ENCODE measurements at regions not wholly inside any gene's neighbourhood (a gene's known extent, or its start where the extent isn't known, plus 50 kb on each side); places are given as distances from the start of the nearest gene placed in this dataset.
"Not testable (repeated sequence)": the region's sequence is repeated elsewhere in the genome, so short reads cannot be mapped to it uniquely, and the experiment has no call there.

DNA sequence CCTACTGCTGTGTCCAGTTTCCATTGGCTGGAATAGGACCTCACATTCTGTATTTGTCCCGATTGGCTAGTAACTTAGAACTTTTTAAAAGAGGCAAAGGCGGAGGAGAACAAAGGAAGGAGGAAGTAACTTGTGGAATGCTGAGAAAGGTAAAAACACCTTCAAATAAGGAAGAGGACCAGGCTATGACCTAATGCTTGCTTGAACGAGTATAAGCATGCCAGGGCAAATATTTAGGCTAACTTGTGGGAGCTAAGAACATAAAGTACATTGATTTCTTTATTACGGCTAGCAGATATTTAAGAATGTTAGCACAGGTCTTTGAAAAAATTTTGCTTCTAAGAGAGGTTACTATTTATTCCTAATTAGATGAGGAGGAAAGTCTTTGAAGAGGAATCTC is 214.5 kb upstream of the CENPE start:
- not testable (repeated sequence) for DNase-seq

- DNase-seq, result no peak
These were observed 212.2 kb upstream of the CENPE start for GRCh38 chr4:103410386-103410785.

GRCh38 chr4:103405415-103405814 is 207.3 kb upstream of the CENPE start:
- DNase-seq, result no peak

DNA sequence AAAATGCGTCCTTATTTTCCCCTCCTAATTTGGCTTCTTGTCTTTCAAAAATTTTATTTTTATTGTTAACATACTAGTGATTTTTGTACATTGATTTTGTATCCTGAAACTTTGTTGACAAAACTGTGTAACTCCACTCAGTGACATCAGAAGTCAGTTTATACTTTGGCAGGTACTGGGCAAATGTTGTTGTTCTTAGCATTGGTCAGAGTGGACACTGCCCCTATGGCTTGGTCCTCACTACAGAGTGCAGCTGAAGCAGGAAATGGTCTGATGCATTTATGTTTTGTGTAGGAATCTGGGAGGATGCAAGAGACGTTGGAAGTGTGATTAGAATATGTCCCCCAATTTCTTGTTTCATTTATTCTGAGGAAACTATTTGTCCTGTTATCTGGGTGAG is 205.5 kb upstream of the CENPE start:
- no peak for DNase-seq

GRCh38 chr4:103402198-103402597 is 204.1 kb upstream of the CENPE start:
- DNase-seq, result no peak

- peak; percentile 6 for DNase-seq
These were observed 202.3 kb upstream of the CENPE start for GRCh38 chr4:103400405-103400804.

DNA sequence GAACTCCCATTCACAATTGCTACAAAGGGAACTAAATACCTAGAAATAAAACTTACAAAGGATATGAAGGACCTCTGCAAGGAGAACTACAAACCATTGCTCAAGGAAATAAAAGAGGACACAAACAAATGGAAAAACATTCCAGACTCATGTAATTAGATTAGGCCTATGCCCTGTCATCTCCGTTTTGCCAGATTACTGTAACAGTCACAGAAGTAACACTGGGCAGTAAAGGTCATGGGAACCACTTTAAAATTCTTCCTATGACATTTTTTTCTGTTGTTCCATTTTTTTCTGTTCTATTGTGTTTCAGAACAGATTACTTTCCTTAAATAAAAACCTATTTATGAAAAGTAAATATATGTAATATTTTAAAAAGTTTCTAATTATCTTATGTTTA is 199.4 kb upstream of the CENPE start:
- no peak for DNase-seq

DNA sequence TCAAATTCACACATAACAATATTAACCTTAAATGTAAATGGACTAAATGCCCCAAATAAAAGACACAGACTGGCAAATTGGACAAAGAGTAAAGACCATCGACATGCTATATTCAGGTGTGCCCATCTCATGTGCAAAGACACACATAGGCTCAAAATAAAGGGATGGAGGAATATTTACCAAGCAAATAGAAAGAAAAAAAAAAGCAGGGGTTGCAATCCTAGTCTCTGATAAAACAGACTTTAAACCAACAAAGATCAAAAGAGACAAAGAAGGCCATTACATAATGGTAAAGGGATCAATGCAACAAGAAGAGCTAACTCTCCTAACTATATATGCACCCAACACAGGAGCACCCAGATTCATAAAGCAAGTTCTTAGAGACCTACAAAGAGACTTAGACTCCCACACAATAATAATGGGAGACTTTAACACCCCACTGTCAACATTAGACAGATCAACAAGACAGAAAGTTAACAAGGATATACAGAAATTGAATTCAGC is 189.4 kb upstream of the CENPE start:
- not testable (repeated sequence) for DNase-seq

GRCh38 chr4:103385565-103385964 is 187.4 kb upstream of the CENPE start:
- DNase-seq, result not testable (repeated sequence)

DNA sequence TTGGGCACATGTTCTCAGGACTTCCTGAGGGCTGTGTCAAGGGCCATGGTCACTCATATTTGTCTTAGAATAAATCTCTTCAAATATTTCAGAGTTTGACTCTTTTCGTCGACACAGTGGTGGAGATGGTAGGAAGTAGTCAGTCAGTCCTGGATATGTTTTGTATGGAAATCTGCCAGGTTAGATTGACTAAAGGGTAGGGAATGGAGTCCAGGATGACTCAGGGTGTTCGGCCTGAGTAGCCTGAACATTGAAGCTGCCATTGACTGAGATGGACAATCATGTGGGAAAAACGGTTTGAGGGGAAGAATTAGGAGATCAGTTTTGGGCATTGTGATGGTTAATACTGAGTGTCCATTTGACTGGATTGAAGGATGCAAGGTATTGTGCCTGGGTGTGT is 177.1 kb upstream of the CENPE start:
- no peak for DNase-seq

- DNase-seq, result no peak
These were observed 176.6 kb upstream of the CENPE start for GRCh38 chr4:103374758-103375157.

GRCh38 chr4:103374306-103374705 is 176.2 kb upstream of the CENPE start:
- DNase-seq, result no peak

DNA sequence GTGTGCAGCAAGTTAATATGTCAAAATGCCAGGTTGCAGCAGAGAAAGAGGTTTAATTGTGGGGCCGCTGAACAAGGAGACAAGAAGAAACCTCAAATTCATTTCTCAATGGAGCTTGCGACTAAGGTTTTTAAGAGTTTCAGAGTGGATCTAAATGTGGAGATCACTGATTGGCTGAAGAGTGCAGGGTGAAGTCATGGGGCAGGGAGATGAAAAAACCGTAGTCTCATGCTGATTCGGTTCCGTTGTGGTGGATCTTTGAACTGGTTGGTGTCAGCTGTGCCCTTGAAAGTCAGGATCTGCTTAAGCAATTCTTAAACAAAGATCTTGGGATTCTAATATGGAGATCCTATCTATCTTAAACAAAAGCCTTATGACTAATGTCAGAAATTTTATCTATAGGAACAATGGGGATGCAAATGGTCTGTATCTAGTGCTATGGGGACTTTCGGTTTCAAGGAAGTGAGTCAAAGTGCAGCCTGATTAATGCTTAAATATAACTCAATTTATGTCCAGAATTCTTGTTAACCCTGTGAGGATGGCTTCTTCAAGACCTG is 173.9 kb upstream of the CENPE start:
- DNase-seq, result no peak

- DNase-seq, result no peak
These were observed 172.2 kb upstream of the CENPE start for GRCh38 chr4:103370336-103370735.

DNA sequence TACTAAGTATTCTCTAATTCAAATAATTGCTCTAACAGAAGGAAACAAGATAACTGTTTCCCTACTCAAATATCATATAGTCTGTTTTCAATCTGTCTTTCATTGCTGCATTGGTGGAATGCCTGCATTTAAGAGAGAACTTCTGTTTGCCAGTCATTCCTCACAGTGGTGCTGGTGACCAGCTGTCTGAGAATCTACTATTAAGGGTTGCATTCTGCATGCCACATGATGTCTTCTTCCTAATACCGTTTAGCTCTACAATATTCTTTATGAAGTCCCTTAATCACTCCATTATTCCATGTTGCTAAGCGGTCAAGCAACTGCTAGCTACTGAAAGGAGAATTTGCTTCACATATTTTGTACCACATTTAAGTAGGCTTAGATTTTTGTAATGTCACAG is 167.1 kb upstream of the CENPE start:
- no peak for DNase-seq

DNA sequence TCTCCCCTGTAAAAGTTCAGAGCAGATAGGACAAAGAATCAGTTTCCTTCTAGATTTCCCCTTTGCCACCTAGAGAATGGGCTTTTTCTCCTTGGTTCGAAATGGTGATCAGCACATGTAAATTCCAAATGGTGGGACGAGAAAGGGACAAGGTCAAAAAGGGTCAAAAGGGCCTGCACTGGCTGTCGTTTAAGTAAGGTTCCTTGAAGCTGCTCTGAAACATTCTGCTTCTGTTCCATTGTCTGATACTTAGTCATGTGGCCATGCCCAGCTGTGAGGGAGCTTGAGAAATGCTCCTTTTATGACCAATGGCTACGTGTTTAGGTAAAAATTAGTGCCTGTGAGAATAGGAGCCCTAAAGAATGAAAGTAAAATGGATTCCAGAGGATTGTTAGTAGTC is 165.9 kb upstream of the CENPE start:
- DNase-seq, result no peak

DNA sequence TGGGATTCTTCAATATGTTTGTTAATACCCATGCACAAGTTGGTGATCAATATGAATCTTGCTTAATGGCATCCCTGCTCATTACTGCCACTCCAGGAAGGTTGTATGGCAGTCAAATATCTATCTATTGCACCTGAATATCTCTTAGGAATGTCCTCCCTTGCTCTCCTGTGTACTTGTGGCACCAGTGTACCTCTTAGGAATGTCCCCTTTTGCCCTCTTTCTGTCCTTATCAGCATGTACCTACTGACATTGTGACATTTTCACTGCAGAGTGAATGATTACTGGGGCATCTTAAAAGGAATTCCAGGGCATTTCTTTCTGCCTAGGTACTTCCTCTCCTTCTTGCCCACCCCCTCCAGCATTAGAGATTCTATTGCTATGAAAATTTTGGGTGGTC is 163.8 kb upstream of the CENPE start:
- no peak for DNase-seq

GRCh38 chr4:103359900-103360299 is 161.8 kb upstream of the CENPE start:
- no peak for DNase-seq

GRCh38 chr4:103354006-103354405 is 155.9 kb upstream of the CENPE start:
- no peak for DNase-seq

DNA sequence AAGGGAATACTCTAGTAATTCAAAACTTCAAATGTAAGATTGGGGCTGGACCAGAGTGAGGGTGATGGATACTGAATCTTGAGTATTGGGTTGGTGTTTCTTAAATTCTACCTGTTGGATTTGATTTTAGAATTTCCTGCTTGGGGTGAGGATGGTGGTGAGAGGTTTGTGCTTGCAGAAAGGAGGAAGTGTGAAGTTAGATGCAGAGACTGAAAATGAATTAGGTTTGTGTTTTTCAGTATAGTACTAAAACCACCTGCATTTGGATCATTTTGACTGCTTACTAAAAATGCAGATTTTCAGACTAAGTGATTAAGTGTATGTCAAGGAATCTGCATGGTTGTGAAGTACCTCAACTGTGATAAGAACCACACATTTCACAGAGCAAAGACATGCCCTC is 131.5 kb upstream of the CENPE start:
- DNase-seq, result no peak

- DNase-seq, result no peak
These were observed 126.7 kb upstream of the CENPE start for GRCh38 chr4:103324811-103325210.

DNA sequence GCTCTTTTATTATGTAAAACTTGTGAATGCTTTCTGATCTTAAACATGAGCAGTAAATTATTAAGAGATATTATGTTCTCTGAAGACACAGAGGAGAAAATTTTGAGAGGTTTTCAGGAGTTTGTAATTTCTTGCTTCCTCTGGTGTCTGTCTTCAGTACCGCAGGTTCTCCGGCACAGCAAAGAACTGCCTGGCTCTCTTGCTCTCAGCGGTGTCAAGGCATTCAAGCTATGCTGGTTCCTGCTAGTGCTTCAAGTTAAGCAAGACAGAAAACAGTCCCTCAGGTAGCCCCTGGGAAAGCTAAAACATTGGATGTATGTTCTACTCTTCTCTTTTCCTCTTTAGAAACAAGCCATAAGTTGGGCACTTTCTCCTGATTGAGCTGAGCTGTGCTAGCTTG is 120.2 kb upstream of the CENPE start:
- DNase-seq, result no peak

DNA sequence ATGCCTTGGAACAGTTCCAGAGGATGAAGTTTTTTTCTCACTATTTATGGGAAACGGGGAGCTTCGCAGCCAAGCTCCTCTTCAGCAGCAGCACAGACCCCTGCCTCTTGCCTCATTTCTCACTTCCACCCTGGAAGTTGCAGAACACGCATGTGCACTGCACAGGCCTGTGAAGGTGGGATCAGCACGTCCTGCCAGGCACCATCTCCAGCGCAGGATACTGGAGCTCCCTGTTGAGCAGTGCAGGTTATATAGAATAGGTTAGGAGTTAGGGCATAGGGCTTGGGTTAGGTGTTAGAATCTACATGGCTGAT is 110.1 kb upstream of the CENPE start:
- DNase-seq, result no peak

DNA sequence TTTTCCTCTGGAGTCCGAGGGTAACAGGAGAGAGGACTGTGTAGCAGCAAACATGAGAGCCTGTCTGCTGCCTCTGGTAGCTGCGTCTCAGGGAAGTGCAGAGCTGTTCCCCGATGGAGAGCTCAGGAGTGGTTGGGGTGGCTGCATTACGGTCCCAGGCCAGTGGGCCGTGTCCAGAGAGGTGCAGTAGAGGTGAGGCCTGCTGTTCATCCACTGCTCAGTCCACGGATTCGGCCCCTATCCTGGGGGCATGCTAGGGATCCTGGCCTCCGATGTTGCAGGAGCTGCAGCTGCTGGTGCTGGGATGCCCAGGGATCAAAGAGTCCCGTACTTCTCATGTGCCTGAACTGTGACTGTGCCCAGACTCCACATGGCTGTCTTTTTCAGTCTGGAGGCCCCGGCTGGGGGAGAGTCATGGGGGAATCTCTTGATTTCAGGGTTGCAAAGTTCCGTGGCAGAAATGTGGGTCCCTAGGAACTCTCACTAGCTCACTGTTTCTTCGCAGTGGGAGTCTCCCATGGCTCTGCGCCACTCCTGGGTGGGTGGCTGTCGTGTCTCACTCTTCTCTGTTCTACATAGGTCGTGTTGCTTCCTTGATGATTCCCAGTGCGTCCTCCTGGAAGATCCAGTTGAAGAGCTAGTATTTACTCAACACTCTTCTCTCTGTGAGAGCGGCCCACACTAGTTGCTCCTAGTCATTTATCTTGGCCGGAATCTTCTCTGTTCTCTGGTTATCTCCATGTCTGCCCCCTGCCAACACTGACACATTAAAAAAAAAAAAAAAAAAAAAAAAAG is 109.5 kb upstream of the CENPE start:
- no peak for DNase-seq

- peak; percentile 2 for DNase-seq
These were observed 108.8 kb upstream of the CENPE start for GRCh38 chr4:103306870-103307375.
